ENCODE measurements at regions not wholly inside any gene's neighbourhood (a gene's known extent, or its start where the extent isn't known, plus 50 kb on each side); places are given as distances from the start of the nearest gene placed in this dataset.

DNA sequence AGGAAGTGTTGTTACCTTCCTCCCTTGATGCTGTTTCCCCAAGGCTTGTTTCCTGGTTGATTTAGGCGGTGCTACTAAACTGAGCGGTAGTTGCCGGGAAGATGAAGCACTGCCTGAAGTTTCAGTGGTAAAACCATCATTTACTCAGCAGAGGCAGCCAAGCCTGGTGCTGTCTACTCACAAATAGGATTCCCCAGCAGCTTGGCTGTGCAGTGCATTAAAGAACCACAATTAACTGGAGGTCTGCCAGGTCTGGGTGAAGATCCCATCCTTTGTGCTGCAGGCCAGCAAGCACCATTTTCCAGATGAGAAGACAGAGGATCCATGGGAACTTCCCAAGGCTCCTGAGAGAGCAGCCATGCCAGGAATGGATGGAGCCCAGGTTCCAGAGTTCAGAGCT, 231.9 kb upstream of the E2F8 start:
- Mint-ChIP-seq H3K4me3 (no peak overlapping the region), H3K27ac (no peak overlapping the region), H3K27me3 (peaks cover 11% of the 10 kb centered on the region), H3K4me1 (peaks cover 8% of the 10 kb centered on the region), H3K36me3 (no peaks in the 10 kb centered on the region), H3K9me3 (no peaks in the 10 kb centered on the region)
- ATAC-seq: no peak

DNA sequence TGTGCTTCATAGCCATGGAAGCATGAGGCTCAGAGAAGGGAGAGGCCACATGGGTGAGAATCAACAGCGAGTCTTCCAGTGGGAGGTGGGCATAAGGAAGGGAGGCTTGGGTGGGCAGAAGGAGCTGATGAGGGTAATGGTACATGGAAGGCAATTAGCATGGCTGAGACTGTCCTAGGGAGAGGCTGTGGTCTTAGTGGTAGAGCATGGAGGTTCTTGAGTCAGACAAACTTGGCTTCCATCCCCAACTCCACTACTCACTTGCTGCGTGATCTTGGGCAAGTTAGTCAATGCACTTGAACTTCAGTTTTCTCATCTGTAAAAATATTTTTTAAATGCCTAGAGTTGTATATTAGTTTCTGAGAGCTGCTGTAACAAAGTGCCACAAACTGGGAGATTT, 227.2 kb upstream of the E2F8 start:
- Mint-ChIP-seq H3K27ac (no peak overlapping the region), H3K9me3 (no peaks in the 10 kb centered on the region), H3K36me3 (no peaks in the 10 kb centered on the region), H3K4me1 (no peaks in the 10 kb centered on the region), H3K27me3 (no peaks in the 10 kb centered on the region), H3K4me3 (no peak overlapping the region)
- no peak for ATAC-seq

DNA sequence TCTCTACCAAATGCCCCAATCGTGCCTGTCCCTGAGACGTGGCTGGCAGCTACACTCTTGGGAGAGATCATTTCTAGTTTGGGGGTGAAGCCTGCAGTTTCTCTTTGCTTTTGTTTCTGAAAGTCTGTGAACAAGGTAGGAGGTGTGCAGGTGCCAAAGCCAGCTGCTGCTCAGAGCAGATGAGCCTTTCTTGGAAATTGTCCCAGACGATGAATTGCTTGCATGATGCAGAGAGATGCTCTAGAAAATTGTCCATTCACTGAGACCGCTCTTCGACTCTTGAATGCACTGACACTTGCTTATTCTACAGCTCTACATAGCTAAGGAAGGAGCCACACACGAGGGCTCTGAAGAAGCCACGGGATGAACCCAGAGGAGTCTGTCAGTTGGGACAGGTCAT, 225.6 kb upstream of the E2F8 start:
- H3K4me3 Mint-ChIP-seq: no peak overlapping the region
- ATAC-seq: no peak
- H3K4me1 Mint-ChIP-seq: no peaks in the 10 kb centered on the region

DNA sequence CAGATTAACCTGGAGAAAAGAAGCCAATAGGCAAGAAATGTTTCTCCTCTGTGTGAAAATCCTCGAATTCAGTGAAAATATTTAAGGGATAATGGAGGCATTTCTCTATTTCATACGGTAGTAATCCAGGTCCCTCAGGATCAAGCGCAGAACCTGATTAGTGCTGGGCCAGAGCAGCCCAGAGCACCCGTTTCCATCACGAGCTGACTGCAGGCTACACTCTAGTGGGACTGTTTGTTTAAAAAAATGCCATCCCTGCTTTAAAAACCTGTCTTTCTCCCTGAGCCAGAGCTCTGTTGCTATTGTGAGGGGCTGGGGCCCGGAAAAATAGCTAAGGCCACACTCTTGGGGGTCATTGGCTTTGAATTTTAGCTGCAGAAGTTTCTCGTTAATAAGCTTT, 223.2 kb upstream of the E2F8 start:
- Mint-ChIP-seq H3K27ac (no peak overlapping the region), H3K4me3 (no peak overlapping the region), H3K36me3 (no peaks in the 10 kb centered on the region), H3K9me3 (no peaks in the 10 kb centered on the region), H3K27me3 (no peaks in the 10 kb centered on the region), H3K4me1 (no peaks in the 10 kb centered on the region)
- no peak for ATAC-seq

More for the DNA sequence above, 225.6 kb upstream of the E2F8 start:
- Mint-ChIP-seq H3K36me3 (no peaks in the 10 kb centered on the region), H3K27ac (no peak overlapping the region), H3K9me3 (no peaks in the 10 kb centered on the region), H3K27me3 (no peaks in the 10 kb centered on the region)

DNA sequence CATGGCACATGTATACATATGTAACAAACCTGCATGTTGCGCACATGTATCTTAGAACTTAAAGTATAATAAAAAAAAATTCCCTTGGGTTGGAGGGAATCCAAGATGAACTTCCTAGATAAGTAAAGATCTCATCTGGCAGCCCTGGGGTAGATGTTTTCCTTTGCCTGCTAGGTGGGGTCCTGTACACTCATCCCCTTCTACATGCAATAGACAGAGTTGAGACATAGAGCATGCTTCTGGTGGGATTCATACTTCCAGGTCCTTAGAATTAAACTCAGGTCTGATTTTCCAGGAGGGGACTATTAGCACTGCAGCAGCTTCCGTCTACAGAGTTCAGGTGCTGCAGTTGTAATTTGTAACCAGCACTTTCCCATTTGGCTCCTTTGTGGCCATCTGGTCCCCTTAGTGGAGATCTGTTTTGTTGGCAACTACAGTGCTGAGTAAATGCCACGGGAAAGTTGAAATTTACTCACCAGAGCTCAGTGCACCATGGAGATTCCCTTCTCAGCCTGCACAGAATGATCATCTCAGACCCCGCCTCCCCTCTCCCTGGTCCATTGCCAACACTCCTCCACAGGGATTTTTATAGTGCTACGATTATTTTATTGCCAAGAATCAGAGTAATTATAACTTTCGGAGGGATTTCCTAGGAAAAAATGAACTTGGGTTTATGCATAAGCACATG, 220.1 kb upstream of the E2F8 start:
- H3K36me3 Mint-ChIP-seq: no peaks in the 10 kb centered on the region
- no peaks in the 10 kb centered on the region for H3K9me3 Mint-ChIP-seq
- H3K4me3 Mint-ChIP-seq: no peak overlapping the region
- no peaks in the 10 kb centered on the region for H3K27me3 Mint-ChIP-seq
- H3K4me1 Mint-ChIP-seq: no peaks in the 10 kb centered on the region
- no peak overlapping the region for H3K27ac Mint-ChIP-seq
- ATAC-seq: no peak

DNA sequence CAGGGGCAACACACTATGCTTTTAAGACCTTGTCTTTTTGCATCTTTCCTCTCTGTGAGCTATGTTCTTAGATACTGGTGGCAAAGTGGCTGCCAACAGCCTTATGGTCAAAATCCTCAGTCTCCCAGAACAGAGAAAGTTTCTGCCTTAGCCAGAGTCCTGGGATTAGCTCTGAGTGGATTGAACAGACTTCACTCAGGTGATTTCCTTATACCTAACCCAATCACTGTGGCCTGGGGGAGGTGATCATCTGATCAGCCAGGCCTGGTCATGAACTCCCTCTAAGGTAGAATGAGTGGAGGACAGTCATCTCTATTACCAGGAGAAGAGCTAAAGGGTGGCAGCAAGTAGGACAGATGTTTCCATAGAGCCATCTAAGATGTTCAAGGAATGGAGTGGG, 218.5 kb upstream of the E2F8 start:
- Mint-ChIP-seq H3K9me3 (no peaks in the 10 kb centered on the region), H3K27ac (no peak overlapping the region), H3K4me3 (no peak overlapping the region), H3K27me3 (no peaks in the 10 kb centered on the region), H3K4me1 (no peaks in the 10 kb centered on the region), H3K36me3 (no peaks in the 10 kb centered on the region)
- no peak for ATAC-seq

DNA sequence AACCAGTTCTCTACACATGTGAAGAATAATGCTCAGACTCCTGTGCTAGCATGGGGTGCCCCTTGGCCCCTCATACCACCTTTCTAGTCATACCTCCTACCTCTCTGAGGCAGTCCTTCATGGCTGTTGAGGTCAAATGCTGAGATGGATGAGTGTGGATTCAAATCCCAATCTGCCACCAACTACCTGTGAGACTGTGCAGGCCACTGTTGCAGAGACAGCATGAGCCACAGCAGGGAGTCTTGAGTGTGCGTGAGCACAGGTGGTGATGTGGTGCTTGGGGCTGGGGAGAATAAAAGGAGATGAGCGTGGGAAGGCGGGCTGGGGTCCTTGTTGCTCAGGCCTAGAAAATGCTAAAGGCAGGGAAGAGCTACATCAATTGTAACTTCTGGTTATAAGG, 218.0 kb upstream of the E2F8 start:
- no peaks in the 10 kb centered on the region for H3K36me3 Mint-ChIP-seq
- no peak for ATAC-seq
- no peaks in the 10 kb centered on the region for H3K27me3 Mint-ChIP-seq
- no peak overlapping the region for H3K27ac Mint-ChIP-seq
- no peaks in the 10 kb centered on the region for H3K4me1 Mint-ChIP-seq
- H3K4me3 Mint-ChIP-seq: no peak overlapping the region
- no peaks in the 10 kb centered on the region for H3K9me3 Mint-ChIP-seq

DNA sequence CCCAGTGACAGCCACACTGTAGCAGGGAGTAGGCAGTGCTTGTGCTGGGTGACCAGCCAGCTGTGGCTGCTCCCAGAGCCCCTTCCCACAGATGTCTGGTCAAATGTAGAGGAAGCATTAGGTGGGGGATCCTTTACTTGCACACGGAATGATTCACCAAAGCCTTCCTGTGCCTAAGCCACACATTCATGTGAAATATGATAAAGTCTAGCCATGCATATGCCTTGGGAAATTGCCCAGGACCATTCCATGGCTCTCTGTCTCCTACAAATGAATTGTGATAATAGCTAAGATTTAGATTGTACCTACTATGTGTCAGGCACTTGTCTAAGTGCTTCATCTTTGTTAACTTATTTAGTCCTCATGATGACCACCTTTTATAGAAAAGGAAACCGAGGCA, 217.5 kb upstream of the E2F8 start:
- Mint-ChIP-seq H3K4me1 (no peaks in the 10 kb centered on the region), H3K27me3 (no peaks in the 10 kb centered on the region), H3K36me3 (no peaks in the 10 kb centered on the region), H3K9me3 (no peaks in the 10 kb centered on the region), H3K27ac (no peak overlapping the region), H3K4me3 (no peak overlapping the region)
- ATAC-seq: no peak

DNA sequence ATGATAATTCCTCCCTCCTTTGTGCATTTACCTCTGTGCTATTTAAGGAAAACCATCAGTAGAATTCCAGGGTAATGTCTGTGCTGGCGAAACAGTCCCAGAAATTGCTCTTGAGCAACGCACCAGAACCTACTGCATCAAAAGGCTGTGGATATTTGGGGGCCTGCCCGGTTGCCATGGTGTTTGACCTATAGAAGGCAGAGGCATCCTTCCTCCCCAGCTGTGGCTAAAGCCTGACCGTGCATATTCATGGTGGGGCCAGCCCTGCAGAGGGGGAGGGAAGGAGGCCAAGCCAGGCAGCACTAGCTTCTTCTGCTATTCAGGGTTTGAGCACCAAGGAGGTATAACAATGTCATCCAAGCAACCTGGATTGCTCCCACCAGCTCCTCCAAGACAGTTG, 215.0 kb upstream of the E2F8 start:
- no peak for ATAC-seq
- H3K36me3 Mint-ChIP-seq: no peaks in the 10 kb centered on the region
- H3K27ac Mint-ChIP-seq: no peak overlapping the region
- H3K4me3 Mint-ChIP-seq: no peak overlapping the region
- H3K27me3 Mint-ChIP-seq: no peaks in the 10 kb centered on the region
- H3K9me3 Mint-ChIP-seq: no peaks in the 10 kb centered on the region
- no peaks in the 10 kb centered on the region for H3K4me1 Mint-ChIP-seq

DNA sequence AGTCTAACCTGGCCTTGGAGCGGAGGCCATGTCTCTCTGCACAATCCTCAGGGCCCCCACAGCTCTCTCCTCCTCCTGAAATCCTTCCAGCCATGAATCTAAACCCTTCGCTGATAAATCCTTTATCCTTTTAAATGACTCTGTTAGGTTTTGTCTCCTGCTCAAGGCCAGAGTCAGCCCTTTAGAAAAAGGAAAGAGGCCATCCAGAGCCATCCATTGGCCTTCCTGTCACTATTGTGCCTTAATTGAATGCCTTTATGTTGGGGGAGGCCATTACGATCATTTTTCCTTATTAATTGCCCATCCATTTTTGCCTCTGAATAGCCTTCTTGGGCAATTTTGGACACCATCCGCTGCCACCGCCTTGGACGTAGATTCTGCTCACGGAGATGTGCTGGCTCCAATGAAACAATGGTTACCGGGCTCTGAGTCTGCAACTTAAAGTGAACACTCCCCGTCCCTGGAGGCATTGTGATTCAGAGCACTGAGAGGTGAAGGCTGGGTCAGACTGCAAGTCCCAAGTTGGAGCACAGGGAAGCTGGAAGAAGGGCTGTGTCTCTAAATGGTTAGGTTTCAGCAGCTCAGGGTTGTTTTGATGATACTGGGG, 213.0 kb upstream of the E2F8 start:
- H3K9me3 Mint-ChIP-seq: no peaks in the 10 kb centered on the region
- no peaks in the 10 kb centered on the region for H3K27me3 Mint-ChIP-seq
- no peaks in the 10 kb centered on the region for H3K4me1 Mint-ChIP-seq
- no peaks in the 10 kb centered on the region for H3K36me3 Mint-ChIP-seq
- ATAC-seq: no peak
- H3K4me3 Mint-ChIP-seq: no peak overlapping the region
- no peak overlapping the region for H3K27ac Mint-ChIP-seq

DNA sequence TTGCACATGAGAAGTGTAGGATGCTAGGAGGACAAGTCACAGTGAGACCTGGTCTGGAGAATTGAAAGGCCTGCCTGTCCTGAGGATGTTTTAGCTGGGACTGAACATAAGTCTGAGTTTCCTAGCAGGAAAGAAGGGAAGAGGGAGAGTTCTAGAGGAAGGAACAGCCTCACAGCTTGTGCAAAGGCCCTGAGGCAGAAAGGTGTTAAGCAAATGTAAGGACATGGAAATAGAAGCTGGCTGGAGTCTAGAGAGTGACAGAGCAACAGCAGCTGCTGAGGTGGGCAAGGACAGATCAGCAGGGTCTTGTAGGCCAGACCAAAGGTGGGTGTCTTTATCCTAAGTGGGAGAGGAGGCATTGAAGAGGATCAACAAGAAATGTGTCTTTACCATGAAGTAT, 210.9 kb upstream of the E2F8 start:
- no peak for ATAC-seq

DNA sequence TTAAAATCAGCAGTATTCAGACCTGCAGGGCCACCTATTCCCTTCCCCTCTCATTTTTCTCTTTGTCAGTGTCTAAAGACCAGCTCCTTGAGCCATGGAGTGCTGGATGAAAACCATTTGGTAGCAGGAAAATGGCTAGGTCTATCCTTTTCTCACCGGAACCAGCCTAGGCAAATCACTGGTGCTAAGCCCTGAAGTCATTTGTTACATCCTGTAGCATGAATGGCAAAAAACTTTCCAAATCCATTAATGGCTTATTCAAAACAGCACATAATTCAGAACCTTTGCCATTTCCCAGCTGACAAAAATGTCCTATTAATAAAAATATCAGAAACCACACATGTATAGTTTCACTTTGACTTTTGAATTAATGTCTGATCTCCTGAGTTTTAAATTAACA, 209.5 kb upstream of the E2F8 start:
- Mint-ChIP-seq H3K36me3 (no peaks in the 10 kb centered on the region), H3K9me3 (no peaks in the 10 kb centered on the region), H3K27ac (no peak overlapping the region), H3K4me3 (no peak overlapping the region), H3K4me1 (no peaks in the 10 kb centered on the region), H3K27me3 (no peaks in the 10 kb centered on the region)
- no peak for ATAC-seq

More for the DNA sequence above, 210.9 kb upstream of the E2F8 start:
- H3K27ac Mint-ChIP-seq: no peak overlapping the region
- H3K9me3 Mint-ChIP-seq: no peaks in the 10 kb centered on the region
- no peaks in the 10 kb centered on the region for H3K4me1 Mint-ChIP-seq
- H3K27me3 Mint-ChIP-seq: no peaks in the 10 kb centered on the region
- no peak overlapping the region for H3K4me3 Mint-ChIP-seq
- no peaks in the 10 kb centered on the region for H3K36me3 Mint-ChIP-seq

DNA sequence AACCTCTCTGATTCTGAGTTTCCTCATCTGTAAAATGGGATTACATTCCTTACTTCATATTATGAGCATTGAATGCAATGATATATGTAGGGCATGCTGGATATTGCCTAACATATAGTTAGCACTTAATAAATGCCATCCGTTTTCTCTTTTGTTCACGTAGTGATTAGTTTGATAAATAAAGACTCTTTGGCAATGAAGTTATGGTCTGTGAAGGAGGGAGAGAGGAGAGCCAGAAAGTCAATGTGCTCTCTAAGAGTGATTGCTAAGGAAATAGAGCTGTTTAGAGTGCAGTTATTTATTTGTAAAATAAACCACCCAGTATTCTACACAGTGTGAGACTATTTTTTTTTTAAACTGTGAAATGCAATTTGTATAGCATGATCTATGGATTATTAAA, 207.9 kb upstream of the E2F8 start:
- H3K4me1 Mint-ChIP-seq: no peaks in the 10 kb centered on the region
- no peak overlapping the region for H3K4me3 Mint-ChIP-seq
- no peaks in the 10 kb centered on the region for H3K9me3 Mint-ChIP-seq
- no peaks in the 10 kb centered on the region for H3K36me3 Mint-ChIP-seq
- no peak for ATAC-seq
- H3K27ac Mint-ChIP-seq: no peak overlapping the region
- H3K27me3 Mint-ChIP-seq: no peaks in the 10 kb centered on the region

DNA sequence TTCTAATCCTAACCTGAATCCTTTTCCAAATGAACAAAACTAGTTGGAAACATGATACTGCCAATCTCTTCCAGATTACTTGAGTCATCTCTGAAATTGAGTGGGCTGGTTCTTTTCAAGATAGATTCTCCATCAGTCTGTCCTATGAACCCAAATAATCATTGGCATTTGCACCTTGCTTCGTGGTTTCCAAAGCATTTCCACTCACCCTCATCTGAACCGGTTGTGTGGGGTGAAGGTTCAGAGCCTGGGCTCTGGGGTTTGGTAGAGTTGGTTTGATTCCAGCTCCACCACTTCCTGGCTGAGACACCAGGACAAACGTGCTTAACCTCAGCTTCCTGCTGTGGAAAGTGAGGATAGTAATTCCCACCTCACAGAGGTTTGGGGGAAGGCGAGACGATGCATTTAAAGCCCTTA, 206.4 kb upstream of the E2F8 start:
- ATAC-seq: no peak
- Mint-ChIP-seq H3K36me3 (no peaks in the 10 kb centered on the region), H3K9me3 (no peaks in the 10 kb centered on the region), H3K4me3 (no peak overlapping the region), H3K4me1 (peaks cover 9% of the 10 kb centered on the region), H3K27ac (no peak overlapping the region), H3K27me3 (no peaks in the 10 kb centered on the region)

DNA sequence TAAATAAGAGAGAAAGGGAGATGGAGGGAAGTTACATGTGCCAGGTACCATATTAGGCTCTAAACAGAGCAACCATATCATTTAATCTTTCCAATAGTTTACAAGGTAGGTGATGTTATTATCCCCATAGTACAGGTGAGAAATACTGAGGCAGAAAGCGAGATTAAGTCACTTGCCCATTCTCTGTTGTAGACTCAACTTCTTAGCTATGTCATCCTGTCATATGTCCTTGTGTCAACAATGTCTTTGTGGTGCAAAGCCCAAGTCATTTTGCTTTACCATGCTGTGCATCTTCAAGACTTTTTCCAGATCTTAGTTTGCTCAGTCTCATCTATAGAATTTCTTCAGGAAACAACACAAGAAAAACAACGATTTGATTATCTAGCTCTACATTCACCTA, 205.0 kb upstream of the E2F8 start:
- H3K27ac Mint-ChIP-seq: no peak overlapping the region
- no peak overlapping the region for H3K4me3 Mint-ChIP-seq
- H3K9me3 Mint-ChIP-seq: no peaks in the 10 kb centered on the region
- ATAC-seq: no peak
- H3K36me3 Mint-ChIP-seq: no peaks in the 10 kb centered on the region
- peaks cover 16% of the 10 kb centered on the region for H3K4me1 Mint-ChIP-seq
- H3K27me3 Mint-ChIP-seq: no peaks in the 10 kb centered on the region

DNA sequence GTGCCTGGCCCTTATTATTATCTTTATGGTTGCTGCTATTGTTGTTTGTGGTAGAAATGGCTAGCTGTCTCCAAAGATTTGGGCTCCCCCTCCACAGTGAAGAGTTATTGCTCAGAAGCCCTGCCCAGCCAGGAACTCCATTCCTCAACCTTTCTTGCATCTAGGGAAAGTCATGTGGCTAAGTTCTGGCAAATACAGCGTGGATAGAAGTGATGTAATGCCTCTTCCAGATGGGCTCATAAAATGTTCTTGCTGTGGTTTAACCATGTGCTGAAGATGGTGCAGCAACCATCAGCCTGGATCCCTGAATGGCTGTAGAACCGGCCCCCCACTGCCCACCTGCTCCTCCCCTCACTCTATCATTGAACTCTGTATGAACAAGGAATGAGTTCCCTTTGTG, 203.5 kb upstream of the E2F8 start:
- no peak overlapping the region for H3K27ac Mint-ChIP-seq
- H3K27me3 Mint-ChIP-seq: no peaks in the 10 kb centered on the region
- no peaks in the 10 kb centered on the region for H3K9me3 Mint-ChIP-seq
- ATAC-seq: no peak
- H3K4me1 Mint-ChIP-seq: peaks cover 16% of the 10 kb centered on the region
- no peak overlapping the region for H3K4me3 Mint-ChIP-seq
- no peaks in the 10 kb centered on the region for H3K36me3 Mint-ChIP-seq
